Suprapubic skin (tissue), 4 donors: ENCODE measurements at regions not wholly inside any gene's neighbourhood (a gene's known extent, or its start where the extent isn't known, plus 50 kb on each side); places are given as distances from the start of the nearest gene placed in this dataset.

Experiments
- CTCF ChIP-seq, 2 donors: fragments of 200-600 bp in 1 of 2; fragments of 450-650 bp in 1 of 2; sonication (generic) in 1 of 2; IDR thresholded peaks; one replicate each; pipeline ENCODE4 v1.5.1; 2016 to 2019; ENCODE audit warnings: antibody characterized with exemption in 2 of 2, mild to moderate bottlenecking in 1 of 2, moderate library complexity in 1 of 2
- POLR2A ChIP-seq, 2 donors: fragments of 450-650 bp; IDR thresholded peaks; one replicate each; pipeline ENCODE4 v1.6.1; 2017; ENCODE audit warnings: antibody characterized with exemption in 2 of 2, mild to moderate bottlenecking in 2 of 2, moderate library complexity in 2 of 2
- POLR2AphosphoS5 ChIP-seq, 3 donors: sonication (generic); formaldehyde crosslinking; IDR thresholded peaks; one replicate each; pipeline ENCODE4 v1.6.1; 2017; ENCODE audit warnings: antibody characterized with exemption in 3 of 3

GRCh38 chr6:33954453-33954852 is 150.7 kb upstream of the MLN start:
- TF ChIP-seq CTCF (IDR thresholded peaks at IDR 0.05) (no peak), POLR2A (IDR thresholded peaks at IDR 0.05) (no peak), POLR2AphosphoS5 (IDR thresholded peaks at IDR 0.05) (no peak)
